Femur (tissue), 1 donor: ENCODE measurements at regions not wholly inside any gene's neighbourhood (a gene's known extent, or its start where the extent isn't known, plus 50 kb on each side); places are given as distances from the start of the nearest gene placed in this dataset.
"Not testable (repeated sequence)": the region's sequence is repeated elsewhere in the genome, so short reads cannot be mapped to it uniquely, and the experiment has no call there.

ENCODE experiments used
- DNase-seq: peaks from one replicate; pipeline ENCODE4 v3.0.0-alpha.2; 2017

- DNase-seq = no peak
These were observed 1022.0 kb downstream of the NCAM2 start for GRCh38 chr21:22020221-22020620.

GRCh38 chr21:22023896-22024295 is 1025.7 kb downstream of the NCAM2 start:
- not testable (repeated sequence) for DNase-seq

- no peak for DNase-seq
These were observed 1046.2 kb downstream of the NCAM2 start for GRCh38 chr21:22044431-22044830.

- DNase-seq = no peak
These were observed 1048.4 kb downstream of the NCAM2 start for GRCh38 chr21:22046576-22046975.

- no peak for DNase-seq
These were observed 1058.7 kb downstream of the NCAM2 start for GRCh38 chr21:22056904-22057303.

GRCh38 chr21:22062472-22063139 is 1064.4 kb downstream of the NCAM2 start:
- DNase-seq = no peak

- no peak for DNase-seq
These were observed 1064.9 kb downstream of the NCAM2 start for GRCh38 chr21:22063140-22063539.

- DNase-seq = no peak
These were observed 1078.3 kb downstream of the NCAM2 start for GRCh38 chr21:22076471-22076870.

- no peak for DNase-seq
These were observed 1085.7 kb downstream of the NCAM2 start for GRCh38 chr21:22083899-22084298.

- DNase-seq = no peak
These were observed 1098.1 kb downstream of the NCAM2 start for GRCh38 chr21:22096314-22096713.

GRCh38 chr21:22106720-22107410 is 1108.7 kb downstream of the NCAM2 start:
- no peak for DNase-seq

GRCh38 chr21:22115746-22116145 is 1117.5 kb downstream of the NCAM2 start:
- DNase-seq = no peak

- DNase-seq = no peak
These were observed 1122.5 kb downstream of the NCAM2 start for GRCh38 chr21:22120616-22121266.

GRCh38 chr21:22125581-22125980 is 1127.4 kb downstream of the NCAM2 start:
- DNase-seq = no peak

GRCh38 chr21:22128671-22129070 is 1130.5 kb downstream of the NCAM2 start:
- no peak for DNase-seq

GRCh38 chr21:22132358-22133071 is 1134.3 kb downstream of the NCAM2 start:
- no peak for DNase-seq

- no peak for DNase-seq
These were observed 1138.5 kb downstream of the NCAM2 start for GRCh38 chr21:22136740-22137139.

GRCh38 chr21:22138297-22139016 is 1140.2 kb downstream of the NCAM2 start:
- DNase-seq = no peak

- no peak for DNase-seq
These were observed 1147.3 kb downstream of the NCAM2 start for GRCh38 chr21:22145545-22145944.

- no peak for DNase-seq
These were observed 1156.5 kb downstream of the NCAM2 start for GRCh38 chr21:22154579-22155274.

GRCh38 chr21:22164912-22165311 is 1166.7 kb downstream of the NCAM2 start:
- DNase-seq = no peak

- DNase-seq = no peak
These were observed 1176.5 kb downstream of the NCAM2 start for GRCh38 chr21:22174746-22175145.
